ENCODE measurements at regions not wholly inside any gene's neighbourhood (a gene's known extent, or its start where the extent isn't known, plus 50 kb on each side); places are given as distances from the start of the nearest gene placed in this dataset. TPM values are rescaled to one million over a fixed set of nuclear protein-coding genes. Genes with fewer than 3 reads are reported as not detected.

DNA sequence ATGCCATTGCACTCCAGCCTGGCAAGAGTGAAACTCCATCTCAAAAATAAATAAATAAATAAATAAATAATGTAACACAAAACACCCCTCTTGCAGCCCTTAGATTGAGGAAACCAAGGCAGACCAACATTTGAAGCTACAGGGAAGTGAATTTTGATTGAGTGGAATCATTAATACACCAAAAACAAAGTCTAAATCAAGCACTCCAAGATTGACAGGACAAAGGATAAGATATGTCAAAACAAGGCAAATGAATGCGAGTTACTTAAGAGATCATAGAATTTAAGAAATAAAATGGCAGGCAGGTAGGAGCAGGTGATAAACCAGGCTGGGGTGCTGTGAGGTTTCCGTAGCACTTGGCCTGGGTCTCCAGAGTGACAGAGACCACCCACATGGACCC is 54.9 kb upstream of the RAB12 start:
- Histone ChIP-seq H3K9ac (ENCODE audit: low read depth in 1 of 3, low read length in 3 of 3) (no peak overlapping the region), H3K9me3 (ENCODE audit: control insufficient read depth in 3 of 3, low read length in 3 of 3) (no peaks in the 10 kb centered on the region), H3K4me3 (ENCODE audit: low read length in 3 of 3) (no peak overlapping the region), H3K36me3 (ENCODE audit: control insufficient read depth in 3 of 3, insufficient read depth in 3 of 3, low read length in 3 of 3) (no peaks in the 10 kb centered on the region), H3K27ac (ENCODE audit: low read depth, low read length) (no peak overlapping the region), H3K27me3 (ENCODE audit: control insufficient read depth in 3 of 3, insufficient read depth in 3 of 3, low read length in 3 of 3) (no peaks in the 10 kb centered on the region), H3K4me1 (ENCODE audit: control insufficient read depth in 3 of 3, insufficient read depth in 3 of 3, low read length in 3 of 3) (no peaks in the 10 kb centered on the region)

DNA sequence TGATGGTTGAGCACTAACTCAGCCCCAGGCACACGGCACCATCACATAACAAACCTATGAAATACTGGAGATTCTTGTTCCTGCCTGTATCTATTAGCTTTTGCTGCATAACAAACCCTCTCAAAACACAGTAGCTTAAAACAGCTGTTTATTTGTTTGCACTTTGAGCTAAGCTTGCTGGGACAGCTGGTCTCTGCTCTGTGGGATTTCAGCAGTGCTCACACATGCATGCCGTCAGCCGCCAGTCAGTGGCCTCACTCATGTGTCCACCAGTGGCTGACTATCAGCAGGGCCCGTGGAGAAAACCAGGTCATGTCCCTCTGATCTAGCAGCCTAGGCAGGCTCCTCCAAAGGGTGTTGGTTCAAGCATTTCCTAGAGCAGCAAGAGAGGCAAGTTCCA is 52.8 kb upstream of the RAB12 start:
- Histone ChIP-seq H3K27ac (ENCODE audit: low read depth, low read length) (no peak overlapping the region), H3K27me3 (ENCODE audit: control insufficient read depth in 3 of 3, insufficient read depth in 3 of 3, low read length in 3 of 3) (no peaks in the 10 kb centered on the region), H3K9me3 (ENCODE audit: control insufficient read depth in 3 of 3, low read length in 3 of 3) (no peaks in the 10 kb centered on the region), H3K4me3 (ENCODE audit: low read length in 3 of 3) (no peak overlapping the region), H3K36me3 (ENCODE audit: control insufficient read depth in 3 of 3, insufficient read depth in 3 of 3, low read length in 3 of 3) (no peaks in the 10 kb centered on the region), H3K4me1 (ENCODE audit: control insufficient read depth in 3 of 3, insufficient read depth in 3 of 3, low read length in 3 of 3) (peaks cover 0 to 2% (median 2%) of the 10 kb centered on the region in 3 donors), H3K9ac (ENCODE audit: low read depth in 1 of 3, low read length in 3 of 3) (no peak overlapping the region)

Small RNA genes lying in the stretch of these regions (small RNA-seq; reads per million reads assigned to genes)
- gene RN7SL50P: not detected
